ENCODE measurements at regions not wholly inside any gene's neighbourhood (a gene's known extent, or its start where the extent isn't known, plus 50 kb on each side); places are given as distances from the start of the nearest gene placed in this dataset.

DNA sequence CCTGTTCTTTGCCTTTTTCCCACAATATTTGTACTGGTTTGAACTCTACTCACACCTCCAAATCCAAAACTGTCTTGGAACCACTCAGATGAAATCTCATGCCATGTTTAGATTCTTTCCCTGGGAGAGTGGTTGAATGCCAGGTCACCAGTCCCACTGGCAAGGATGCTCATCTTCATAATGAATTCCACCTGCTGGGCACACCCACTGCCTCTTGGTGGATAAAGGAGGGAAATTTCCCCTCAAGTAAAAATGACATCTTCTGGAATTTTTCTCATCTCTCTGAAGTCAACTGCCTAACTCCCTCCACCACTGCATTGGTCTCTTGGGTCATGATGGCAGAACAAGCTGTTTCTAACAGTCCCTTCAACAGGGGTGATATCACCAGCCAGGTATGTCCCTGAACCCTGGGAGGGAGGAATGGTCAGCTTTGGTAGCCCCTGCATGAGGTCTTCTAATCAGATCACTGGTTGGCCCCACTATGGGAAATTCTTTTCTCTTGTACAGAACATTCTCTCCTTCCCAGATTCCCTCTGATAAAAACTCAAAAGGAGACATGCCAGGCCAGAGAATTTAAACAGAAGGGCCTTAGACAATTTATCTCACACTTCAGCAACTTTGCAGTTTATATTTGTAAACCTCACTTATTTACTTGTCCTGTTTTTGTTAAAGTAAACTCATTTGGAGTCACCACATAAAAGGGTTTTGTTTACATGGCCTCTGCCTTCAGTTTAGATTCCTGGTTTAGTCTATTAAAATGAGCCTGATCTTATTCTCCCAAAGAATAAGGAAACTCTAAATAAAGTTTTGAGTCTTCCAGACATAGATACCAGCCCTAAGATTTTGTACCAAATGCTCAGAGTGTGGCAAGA, 143.4 kb downstream of the WNT5A start:
- Histone ChIP-seq H3K9me3 (no peaks in the 10 kb centered on the region), H3K36me3 (no peaks in the 10 kb centered on the region), H3K27ac (no peak overlapping the region), H3K4me3 (no peak overlapping the region), H3K27me3 (no peaks in the 10 kb centered on the region), H3K4me1 (no peaks in the 10 kb centered on the region)
- intact Hi-C loops (cut with DNase I; ENCODE audit: low total_unique reads) = no loop called here
- TF ChIP-seq, protein P1, sequence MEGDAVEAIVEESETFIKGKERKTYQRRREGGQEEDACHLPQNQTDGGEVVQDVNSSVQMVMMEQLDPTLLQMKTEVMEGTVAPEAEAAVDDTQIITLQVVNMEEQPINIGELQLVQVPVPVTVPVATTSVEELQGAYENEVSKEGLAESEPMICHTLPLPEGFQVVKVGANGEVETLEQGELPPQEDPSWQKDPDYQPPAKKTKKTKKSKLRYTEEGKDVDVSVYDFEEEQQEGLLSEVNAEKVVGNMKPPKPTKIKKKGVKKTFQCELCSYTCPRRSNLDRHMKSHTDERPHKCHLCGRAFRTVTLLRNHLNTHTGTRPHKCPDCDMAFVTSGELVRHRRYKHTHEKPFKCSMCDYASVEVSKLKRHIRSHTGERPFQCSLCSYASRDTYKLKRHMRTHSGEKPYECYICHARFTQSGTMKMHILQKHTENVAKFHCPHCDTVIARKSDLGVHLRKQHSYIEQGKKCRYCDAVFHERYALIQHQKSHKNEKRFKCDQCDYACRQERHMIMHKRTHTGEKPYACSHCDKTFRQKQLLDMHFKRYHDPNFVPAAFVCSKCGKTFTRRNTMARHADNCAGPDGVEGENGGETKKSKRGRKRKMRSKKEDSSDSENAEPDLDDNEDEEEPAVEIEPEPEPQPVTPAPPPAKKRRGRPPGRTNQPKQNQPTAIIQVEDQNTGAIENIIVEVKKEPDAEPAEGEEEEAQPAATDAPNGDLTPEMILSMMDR (IDR thresholded peaks at IDR 0.05) = no peak
- DNase-seq = no peak

DNA sequence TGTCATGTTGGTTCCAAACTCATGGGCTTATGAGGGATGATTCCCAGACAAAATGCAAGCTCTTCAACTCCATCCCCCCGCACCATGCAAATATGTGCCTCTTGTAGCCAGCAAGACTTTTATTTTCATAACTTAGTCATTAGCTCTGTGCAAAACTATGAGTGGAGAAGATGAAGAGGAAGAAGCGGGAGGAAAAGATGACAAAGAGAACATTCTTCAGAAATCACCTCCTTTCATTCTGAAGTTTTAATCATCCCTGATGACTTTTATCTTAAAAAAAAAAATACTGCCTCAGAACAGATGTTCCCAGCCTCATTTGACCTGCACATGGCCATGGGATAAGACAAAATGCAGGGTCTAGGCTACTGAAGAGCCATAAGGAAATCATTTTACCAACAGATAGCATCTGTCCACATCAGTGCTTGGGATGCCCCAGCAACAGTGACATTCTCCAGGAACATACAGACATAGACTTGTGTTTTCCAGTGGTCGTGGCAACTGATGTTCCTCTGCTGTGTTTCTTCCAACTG, 145.5 kb downstream of the WNT5A start:
- no peak overlapping the region for H3K27ac ChIP-seq
- intact Hi-C loops (cut with DNase I; ENCODE audit: low total_unique reads) = no loop called here
- no peaks in the 10 kb centered on the region for H3K36me3 ChIP-seq
- no peak overlapping the region for H3K4me3 ChIP-seq
- H3K9me3 ChIP-seq = no peaks in the 10 kb centered on the region
- DNase-seq = no peak
- TF ChIP-seq, protein P1 (IDR thresholded peaks at IDR 0.05) = no peak
- H3K27me3 ChIP-seq = no peaks in the 10 kb centered on the region
- no peaks in the 10 kb centered on the region for H3K4me1 ChIP-seq

DNA sequence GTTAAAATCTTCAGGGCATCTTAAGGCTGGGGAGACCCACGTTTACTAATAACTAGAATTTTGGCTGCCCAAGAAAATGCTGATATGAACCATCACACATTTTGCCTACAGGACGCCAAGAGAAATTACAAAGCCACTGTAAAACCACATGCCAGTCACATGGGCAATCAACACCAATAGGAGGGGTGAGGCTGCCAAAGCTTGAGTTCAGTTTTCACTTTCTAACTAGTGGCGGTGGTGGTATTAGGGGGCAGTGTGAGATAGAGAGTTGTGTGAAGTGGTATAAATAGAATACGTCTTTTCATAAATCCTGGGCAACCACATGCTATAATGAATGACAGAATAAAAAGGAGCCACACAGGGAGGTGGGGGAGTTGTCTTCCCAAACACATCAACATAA, 147.3 kb downstream of the WNT5A start:
- intact Hi-C loops (cut with DNase I; ENCODE audit: low total_unique reads) = no loop called here
- TF ChIP-seq, protein P1 (IDR thresholded peaks at IDR 0.05) = no peak
- Histone ChIP-seq H3K27me3 (no peaks in the 10 kb centered on the region), H3K9me3 (no peaks in the 10 kb centered on the region), H3K4me1 (no peaks in the 10 kb centered on the region), H3K4me3 (no peak overlapping the region), H3K36me3 (no peaks in the 10 kb centered on the region), H3K27ac (no peak overlapping the region)
- no peak for DNase-seq

- no peaks in the 10 kb centered on the region for H3K27me3 ChIP-seq
- H3K27ac ChIP-seq = no peak overlapping the region
- no peak for DNase-seq
- TF ChIP-seq, protein P1 (IDR thresholded peaks at IDR 0.05) = no peak
- H3K4me1 ChIP-seq = no peaks in the 10 kb centered on the region
- intact Hi-C loops (cut with DNase I; ENCODE audit: low total_unique reads) = no loop called here
- H3K36me3 ChIP-seq = no peaks in the 10 kb centered on the region
- H3K4me3 ChIP-seq = no peak overlapping the region
- H3K9me3 ChIP-seq = no peaks in the 10 kb centered on the region
Observed at GRCh38 chr3:55339390-55339789, 147.7 kb downstream of the WNT5A start.

DNA sequence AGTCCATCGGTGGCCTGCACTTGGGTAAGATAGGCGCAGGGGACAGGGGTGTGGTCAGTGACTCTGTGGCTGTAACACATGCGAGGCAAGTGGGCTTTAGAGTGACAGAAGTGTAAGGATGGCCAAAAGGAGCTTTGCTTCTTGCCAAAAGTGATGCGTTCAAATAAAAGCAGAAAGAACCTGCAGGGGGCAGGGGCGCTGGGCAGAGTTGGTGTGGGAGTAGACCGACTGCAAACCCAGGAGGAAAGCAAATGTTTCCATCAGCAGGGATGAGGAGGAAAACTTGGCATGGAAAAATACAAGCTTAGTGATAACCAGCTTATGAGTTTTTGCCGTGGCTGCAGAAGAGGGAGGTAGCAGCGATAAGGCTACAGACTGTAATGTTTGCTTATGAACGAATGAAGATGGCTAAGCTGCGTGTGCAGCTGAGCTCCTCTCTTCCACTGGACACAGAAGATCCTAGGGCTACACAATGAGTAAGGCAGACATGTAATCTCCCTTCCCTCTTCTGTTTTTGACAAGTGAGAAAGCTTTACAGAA, 149.4 kb downstream of the WNT5A start:
- H3K9me3 ChIP-seq = no peaks in the 10 kb centered on the region
- TF ChIP-seq, protein P1 (IDR thresholded peaks at IDR 0.05) = no peak
- H3K4me1 ChIP-seq = no peaks in the 10 kb centered on the region
- no peak overlapping the region for H3K4me3 ChIP-seq
- intact Hi-C loops (cut with DNase I; ENCODE audit: low total_unique reads) = no loop called here
- DNase-seq = no peak
- H3K27me3 ChIP-seq = no peaks in the 10 kb centered on the region
- H3K27ac ChIP-seq = no peak overlapping the region
- no peaks in the 10 kb centered on the region for H3K36me3 ChIP-seq
